Activated naive CD8-positive, alpha-beta T cell treated with anti-CD3 and anti-CD28 coated beads for 36 hours (primary cell): ENCODE measurements at regions not wholly inside any gene's neighbourhood (a gene's known extent, or its start where the extent isn't known, plus 50 kb on each side); places are given as distances from the start of the nearest gene placed in this dataset.
"Not testable (repeated sequence)": the region's sequence is repeated elsewhere in the genome, so short reads cannot be mapped to it uniquely, and the experiment has no call there.

ENCODE experiments used
- DNase-seq: peaks from one replicate; pipeline ENCODE4 v3.0.0; 2021
- H3K27ac Mint-ChIP-seq: one replicate; pipeline ENCODE4 v1.8.0; 2022; ENCODE audit warnings: mild to moderate bottlenecking, moderate library complexity, mixed read lengths
- H3K27me3 Mint-ChIP-seq: one replicate; pipeline ENCODE4 v1.8.0; 2022; ENCODE audit warnings: mild to moderate bottlenecking, mixed read lengths
- H3K36me3 Mint-ChIP-seq: one replicate; pipeline ENCODE4 v1.8.0; 2021; ENCODE audit warnings: mild to moderate bottlenecking, mixed read lengths
- H3K4me1 Mint-ChIP-seq: one replicate; pipeline ENCODE4 v1.8.0; 2021; ENCODE audit warnings: mixed read lengths
- H3K4me3 Mint-ChIP-seq: one replicate; pipeline ENCODE4 v1.8.0; 2022; ENCODE audit warnings: mild to moderate bottlenecking, moderate library complexity, mixed read lengths
- H3K9me3 Mint-ChIP-seq: one replicate; pipeline ENCODE4 v1.8.0; 2022; ENCODE audit warnings: mixed read lengths

DNA sequence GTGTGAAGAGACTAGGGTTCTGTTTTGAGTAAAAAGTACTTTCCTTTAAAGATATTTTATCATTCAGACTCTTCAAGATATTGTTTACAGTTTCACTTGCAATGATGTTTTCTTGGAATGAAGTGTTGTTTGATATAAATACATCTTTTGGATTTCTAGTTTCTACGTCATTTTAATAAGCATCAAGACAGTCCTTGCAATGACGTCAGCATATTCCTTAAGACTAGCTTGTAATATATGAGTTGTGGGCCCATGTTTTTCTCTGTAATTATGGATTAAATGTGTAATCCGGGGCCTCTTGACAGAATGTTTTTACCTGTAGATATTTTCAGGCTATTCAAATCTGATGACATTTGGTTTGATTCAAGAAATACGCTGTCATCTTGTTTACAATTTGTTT lies 66.1 kb downstream of the RBMX2 start:
- Mint-ChIP-seq H3K4me1 (no peaks in the 10 kb centered on the region), H3K4me3 (no peak overlapping the region), H3K36me3 (no peaks in the 10 kb centered on the region), H3K9me3 (no peaks in the 10 kb centered on the region), H3K27ac (no peak overlapping the region), H3K27me3 (peaks cover 3% of the 10 kb centered on the region)
- DNase-seq, result no peak

DNA sequence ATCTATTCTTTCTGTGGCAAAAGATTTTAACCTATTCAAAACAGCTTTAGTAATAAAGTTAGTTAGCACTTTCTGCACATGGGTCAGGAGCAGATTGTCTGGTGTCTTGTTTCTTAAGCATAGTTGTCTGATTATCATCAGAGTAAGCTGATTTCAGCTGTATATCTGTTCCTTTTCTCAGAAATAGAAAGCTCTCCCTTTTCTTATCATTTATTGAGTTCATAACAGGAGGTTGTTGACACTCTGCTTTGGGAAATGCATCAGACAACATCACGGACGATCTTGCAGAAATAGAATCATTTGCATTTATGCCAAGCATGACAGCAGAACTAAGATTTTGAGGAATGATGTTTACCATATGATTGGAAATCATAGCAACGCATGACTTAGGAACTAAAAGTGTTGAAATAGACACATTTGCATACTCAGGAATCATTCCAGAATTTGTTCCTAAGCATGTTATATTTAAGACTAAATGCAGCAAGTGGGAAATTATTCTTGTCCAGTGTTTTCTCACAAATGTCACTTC lies 66.7 kb downstream of the RBMX2 start:
- Mint-ChIP-seq H3K27ac (no peak overlapping the region), H3K9me3 (no peaks in the 10 kb centered on the region), H3K4me3 (no peak overlapping the region), H3K4me1 (no peaks in the 10 kb centered on the region), H3K36me3 (no peaks in the 10 kb centered on the region), H3K27me3 (peaks cover 3% of the 10 kb centered on the region)
- DNase-seq, result no peak

DNA sequence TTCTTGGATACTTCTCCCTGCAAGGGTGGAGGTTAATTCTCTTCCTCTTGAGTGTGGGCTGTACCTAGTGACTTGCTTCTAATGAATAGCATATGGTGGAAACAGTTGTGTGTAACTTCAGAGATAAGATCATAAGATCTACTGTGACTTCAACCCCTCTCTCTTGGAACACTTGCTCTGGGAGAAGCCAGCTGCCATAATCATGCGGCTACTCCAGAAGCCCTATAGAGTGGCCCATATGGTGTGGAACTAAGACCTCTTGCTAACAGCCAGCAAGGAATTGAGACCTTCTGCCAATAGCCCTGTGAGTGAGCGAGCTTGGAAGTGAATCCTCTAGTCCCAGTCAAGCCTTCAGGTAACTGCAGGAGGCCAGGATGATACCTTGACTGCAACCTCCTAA lies 81.1 kb downstream of the RBMX2 start:
- no peaks in the 10 kb centered on the region for H3K27me3 Mint-ChIP-seq
- H3K4me1 Mint-ChIP-seq, result no peaks in the 10 kb centered on the region
- no peaks in the 10 kb centered on the region for H3K36me3 Mint-ChIP-seq
- no peak for DNase-seq
- H3K4me3 Mint-ChIP-seq, result no peak overlapping the region
- H3K9me3 Mint-ChIP-seq, result no peaks in the 10 kb centered on the region
- no peak overlapping the region for H3K27ac Mint-ChIP-seq

DNA sequence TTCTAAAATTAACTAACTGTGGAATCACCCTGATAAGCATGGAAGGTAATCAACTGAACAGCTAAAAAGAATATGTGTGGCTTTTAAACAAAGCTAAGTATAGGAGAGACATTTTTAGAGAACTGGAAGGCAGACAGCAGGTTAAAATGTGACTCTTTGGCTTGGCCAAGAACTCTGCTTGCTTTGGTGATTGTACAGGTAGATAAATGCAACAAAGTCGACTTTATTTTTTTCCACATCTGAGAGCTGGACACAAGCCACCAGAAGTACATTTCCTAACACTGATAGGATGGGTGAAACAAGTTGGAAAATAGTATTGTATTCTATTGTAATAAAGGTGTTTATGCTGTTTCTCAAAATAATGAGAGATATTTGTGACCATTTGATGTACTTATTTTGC lies 84.1 kb downstream of the RBMX2 start:
- no peaks in the 10 kb centered on the region for H3K36me3 Mint-ChIP-seq
- DNase-seq, result no peak
- H3K4me3 Mint-ChIP-seq, result no peak overlapping the region
- H3K9me3 Mint-ChIP-seq, result no peaks in the 10 kb centered on the region
- no peaks in the 10 kb centered on the region for H3K27me3 Mint-ChIP-seq
- no peaks in the 10 kb centered on the region for H3K4me1 Mint-ChIP-seq
- no peak overlapping the region for H3K27ac Mint-ChIP-seq

DNA sequence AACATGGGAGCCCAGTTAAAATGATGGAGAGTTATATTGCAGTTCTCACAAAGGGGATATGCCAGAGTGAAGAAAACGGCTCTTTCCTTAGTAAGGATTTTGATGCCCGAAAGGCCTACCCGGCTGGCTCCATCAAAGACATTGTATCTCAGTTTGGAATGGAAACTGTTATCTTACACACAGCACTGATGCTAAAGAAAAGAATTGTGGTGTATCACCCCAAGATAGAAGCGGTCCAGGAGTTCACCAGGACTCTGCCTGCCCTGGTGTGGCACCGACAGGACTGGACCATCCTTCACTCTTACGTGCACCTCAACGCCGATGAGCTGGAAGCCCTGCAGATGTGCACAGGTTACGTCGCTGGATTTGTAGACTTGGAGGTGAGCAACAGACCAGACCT lies 93.7 kb downstream of the RBMX2 start:
- H3K27me3 Mint-ChIP-seq, H3K27ac Mint-ChIP-seq, H3K36me3 Mint-ChIP-seq, H3K4me3 Mint-ChIP-seq, DNase-seq, H3K9me3 Mint-ChIP-seq, H3K4me1 Mint-ChIP-seq: not testable (repeated sequence)

DNA sequence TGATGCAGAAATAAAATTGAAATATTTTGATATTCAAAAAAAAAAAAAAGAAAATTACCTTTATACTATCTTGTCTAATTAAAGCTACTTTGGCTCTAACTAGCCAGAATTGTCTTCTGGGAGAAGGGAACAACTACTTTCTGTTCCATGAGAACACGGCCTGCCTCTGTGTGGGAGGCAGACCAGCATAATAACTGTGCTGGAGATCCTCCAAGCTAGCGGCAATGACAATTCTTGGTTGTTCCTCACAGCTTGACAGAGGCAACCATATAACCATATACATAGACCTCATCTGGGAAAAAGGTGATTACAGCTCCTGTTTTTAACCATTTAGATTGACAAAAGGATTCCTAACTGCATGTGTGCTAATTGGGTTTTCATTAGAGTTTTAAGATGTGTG lies 95.7 kb downstream of the RBMX2 start:
- H3K36me3 Mint-ChIP-seq, result no peaks in the 10 kb centered on the region
- no peaks in the 10 kb centered on the region for H3K27me3 Mint-ChIP-seq
- H3K4me3 Mint-ChIP-seq, result no peak overlapping the region
- no peaks in the 10 kb centered on the region for H3K4me1 Mint-ChIP-seq
- no peaks in the 10 kb centered on the region for H3K9me3 Mint-ChIP-seq
- DNase-seq, result no peak
- H3K27ac Mint-ChIP-seq, result no peak overlapping the region

DNA sequence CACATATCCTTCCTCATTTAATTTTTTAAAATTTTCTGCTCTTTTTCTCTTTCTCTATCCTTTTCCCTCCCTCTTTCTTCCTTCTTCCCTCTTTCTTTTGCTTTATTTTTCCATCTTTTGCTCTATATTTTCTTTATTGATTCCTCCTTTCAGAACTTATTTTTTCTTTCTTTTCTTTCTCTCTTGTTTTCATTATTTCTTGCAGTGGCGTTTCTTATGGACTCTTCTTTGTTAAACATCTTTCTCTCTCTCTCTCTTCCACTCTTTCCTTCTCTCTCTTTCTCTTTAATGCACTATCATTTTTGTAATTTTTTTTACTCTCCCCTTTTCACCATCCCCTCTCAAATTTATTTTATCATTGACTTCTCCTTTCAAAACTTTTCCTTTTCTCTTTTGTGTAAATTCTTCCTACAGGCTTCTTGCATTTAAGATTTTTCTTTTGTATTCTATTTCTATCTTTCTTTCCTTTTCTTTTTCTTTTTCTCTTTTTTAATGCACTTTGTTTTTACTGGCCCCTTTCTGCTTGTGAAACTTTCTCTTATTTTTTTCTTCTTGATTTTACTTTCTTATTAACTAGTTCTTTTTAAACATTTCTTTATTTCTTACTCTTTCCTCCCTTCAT lies 97.0 kb downstream of the RBMX2 start:
- Mint-ChIP-seq H3K27me3 (no peaks in the 10 kb centered on the region), H3K9me3 (no peaks in the 10 kb centered on the region), H3K4me1 (no peaks in the 10 kb centered on the region)

DNA sequence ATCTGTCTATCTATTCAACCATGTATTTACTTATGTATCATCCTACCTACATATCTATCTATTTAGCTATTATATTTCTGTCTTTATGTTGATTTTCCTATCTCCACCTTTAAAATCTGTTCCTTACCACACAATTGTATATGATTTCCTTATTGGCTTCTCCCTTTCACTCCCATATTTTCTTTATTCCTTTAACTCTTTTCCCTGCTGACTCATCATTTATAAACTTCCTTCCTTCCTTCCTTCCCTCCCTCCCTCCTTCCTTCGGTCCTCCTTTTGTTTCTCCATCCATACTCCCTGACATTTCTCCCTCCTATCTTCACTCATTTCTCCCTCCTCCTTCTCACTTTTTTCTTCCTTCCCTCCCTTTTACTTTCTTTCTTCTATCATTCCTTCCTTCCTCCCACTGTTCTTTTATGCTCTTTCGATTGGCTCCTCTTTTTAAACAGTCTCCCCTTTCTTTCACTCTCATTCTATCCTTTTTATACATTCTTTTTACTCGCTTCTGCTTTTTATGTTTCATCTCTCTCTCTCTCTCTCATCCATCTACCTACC lies 100.3 kb downstream of the RBMX2 start:
- Mint-ChIP-seq H3K9me3 (no peaks in the 10 kb centered on the region), H3K4me3 (no peak overlapping the region), H3K27ac (no peak overlapping the region), H3K4me1 (no peaks in the 10 kb centered on the region), H3K27me3 (peaks cover 4% of the 10 kb centered on the region), H3K36me3 (no peaks in the 10 kb centered on the region)
- no peak for DNase-seq

More for the DNA sequence above, 97.0 kb downstream of the RBMX2 start:
- DNase-seq, result no peak
- Mint-ChIP-seq H3K27ac (no peak overlapping the region), H3K36me3 (no peaks in the 10 kb centered on the region), H3K4me3 (no peak overlapping the region)

DNA sequence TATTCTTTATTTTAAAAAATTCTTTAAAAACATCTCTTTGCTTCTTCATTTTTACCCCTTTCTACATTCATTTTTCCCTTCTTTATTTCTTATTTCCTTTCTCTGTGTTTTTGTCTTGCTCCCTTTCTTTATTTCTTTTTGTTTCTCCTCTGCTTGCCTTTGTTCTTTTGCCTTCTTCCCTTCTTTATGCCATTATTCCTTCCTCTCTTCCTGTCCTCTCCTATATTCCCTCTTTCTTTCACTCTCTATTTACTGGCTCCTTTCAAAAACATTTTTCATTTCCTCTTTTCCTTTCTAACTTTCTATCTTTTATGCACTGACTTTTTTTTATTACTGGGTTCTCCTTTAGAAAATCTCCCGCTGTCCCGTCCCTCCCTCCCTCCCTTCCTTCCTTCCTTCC lies 102.2 kb downstream of the RBMX2 start:
- DNase-seq, result no peak
- Mint-ChIP-seq H3K4me3 (no peak overlapping the region), H3K4me1 (no peaks in the 10 kb centered on the region), H3K27ac (no peak overlapping the region), H3K9me3 (no peaks in the 10 kb centered on the region), H3K27me3 (peaks cover 4% of the 10 kb centered on the region), H3K36me3 (no peaks in the 10 kb centered on the region)

DNA sequence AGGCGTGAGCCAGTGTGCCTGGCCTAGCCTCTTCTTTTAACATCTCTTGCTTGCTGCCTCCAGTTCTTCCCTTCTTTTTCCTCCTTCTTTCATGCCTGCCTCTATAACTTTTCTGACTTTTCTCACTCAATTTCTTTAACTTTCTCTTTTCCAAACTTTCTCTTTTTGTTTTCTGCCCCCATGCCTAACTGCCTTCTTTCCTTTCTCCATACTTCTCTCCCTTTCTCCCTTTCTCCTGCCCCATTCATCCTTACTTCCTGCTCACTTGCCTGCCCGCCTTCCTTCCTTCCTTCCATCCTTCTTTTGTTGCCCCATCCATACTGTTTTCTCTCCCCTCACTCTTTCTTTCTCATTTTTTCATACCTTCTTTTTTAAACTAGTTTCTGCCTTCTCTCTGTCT lies 105.2 kb downstream of the RBMX2 start:
- Mint-ChIP-seq H3K27ac (no peak overlapping the region), H3K36me3 (no peaks in the 10 kb centered on the region), H3K9me3 (no peaks in the 10 kb centered on the region), H3K4me3 (no peak overlapping the region), H3K27me3 (peaks cover 11% of the 10 kb centered on the region), H3K4me1 (no peaks in the 10 kb centered on the region)
- no peak for DNase-seq

DNA sequence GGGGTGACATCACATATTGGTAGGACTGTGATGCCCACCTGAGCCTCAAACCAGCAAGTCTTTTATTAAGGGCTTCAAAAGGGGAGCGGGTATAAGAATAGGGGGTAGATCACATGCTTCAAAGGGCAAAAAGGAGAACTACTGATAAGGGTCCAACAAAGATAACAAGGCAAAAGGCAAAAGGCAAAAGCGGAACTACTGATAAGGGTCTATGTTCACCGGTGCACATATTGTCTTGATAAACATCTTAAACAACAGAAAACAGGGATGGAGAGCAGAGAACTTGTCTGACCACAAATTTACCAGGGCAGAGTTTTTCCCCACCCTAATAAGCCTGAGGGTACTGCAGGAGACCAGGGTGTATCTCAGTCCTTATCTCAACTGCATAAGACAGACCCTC lies 110.7 kb downstream of the RBMX2 start:
- H3K4me3 Mint-ChIP-seq, H3K27ac Mint-ChIP-seq, DNase-seq, H3K4me1 Mint-ChIP-seq, H3K36me3 Mint-ChIP-seq, H3K9me3 Mint-ChIP-seq: not testable (repeated sequence)
- peaks cover 11% of the 10 kb centered on the region for H3K27me3 Mint-ChIP-seq

DNA sequence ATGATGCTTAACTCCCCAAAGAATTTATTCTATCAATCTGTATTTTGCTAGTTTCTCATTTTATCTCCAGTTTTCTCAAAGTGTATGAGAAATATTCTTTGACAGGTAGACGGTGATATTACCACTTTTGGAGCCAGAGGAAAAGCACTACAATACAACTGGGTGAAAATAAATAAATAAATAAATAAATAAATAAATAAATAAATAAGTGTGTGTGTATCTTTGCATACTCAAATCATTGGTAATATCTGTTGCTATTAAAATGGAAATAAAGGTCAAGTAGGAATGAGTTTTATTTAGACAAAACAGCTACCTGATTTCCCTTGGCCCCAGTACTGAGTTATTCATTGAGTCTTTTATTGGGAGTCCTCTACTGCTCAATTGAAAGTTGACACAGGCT lies 114.3 kb downstream of the RBMX2 start:
- Mint-ChIP-seq H3K36me3 (no peaks in the 10 kb centered on the region), H3K27ac (no peak overlapping the region), H3K27me3 (peaks cover 10% of the 10 kb centered on the region), H3K4me3 (no peak overlapping the region), H3K4me1 (no peaks in the 10 kb centered on the region), H3K9me3 (no peaks in the 10 kb centered on the region)
- no peak for DNase-seq

DNA sequence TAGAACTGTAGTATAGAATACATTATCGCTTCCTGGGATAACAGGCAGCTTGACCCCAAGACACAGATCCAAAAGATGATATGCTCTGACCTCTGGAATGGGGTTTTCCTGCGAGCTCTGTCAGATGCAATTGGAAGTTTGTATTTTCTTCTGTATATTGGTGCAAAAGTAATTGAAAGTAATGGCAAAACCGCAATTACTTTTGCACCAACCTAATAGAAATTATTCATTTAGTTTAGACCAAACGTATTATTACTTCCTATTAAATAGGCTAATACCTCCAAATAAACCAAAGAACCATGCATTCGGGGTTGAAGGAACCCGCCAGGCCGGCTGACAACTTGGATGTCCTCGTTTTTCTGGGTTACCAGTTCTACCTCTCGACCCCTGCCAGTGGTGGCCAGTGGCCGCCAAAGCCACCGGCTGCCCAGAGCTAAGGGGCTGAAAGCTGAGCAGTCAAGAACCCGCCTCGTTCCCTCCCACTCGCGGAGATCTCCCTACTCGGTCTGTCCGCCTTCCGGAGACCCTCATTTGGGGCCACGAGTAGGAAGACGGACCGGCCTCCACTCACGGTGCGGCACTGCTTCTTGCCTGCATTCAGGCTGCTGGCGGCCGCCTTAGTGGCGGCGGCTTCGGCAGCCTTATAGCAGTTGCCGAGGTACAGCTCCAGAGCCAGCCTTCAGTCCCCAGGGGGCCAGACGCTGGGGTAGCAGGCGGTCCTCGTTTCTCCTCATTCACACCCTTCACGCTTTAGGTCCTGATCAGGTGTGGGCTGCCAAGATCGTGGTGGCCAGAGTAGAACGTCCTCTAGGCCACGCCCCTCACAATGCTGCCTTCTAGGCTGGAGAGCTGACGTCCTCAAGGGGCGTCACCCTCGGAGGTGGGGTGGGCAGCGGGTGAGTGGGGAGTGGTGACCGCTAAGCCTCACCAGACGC lies 121.9 kb downstream of the RBMX2 start:
- no peak for DNase-seq
- Mint-ChIP-seq H3K27me3 (peaks cover 5% of the 10 kb centered on the region), H3K36me3 (no peaks in the 10 kb centered on the region), H3K4me1 (peaks cover 2% of the 10 kb centered on the region), H3K9me3 (no peaks in the 10 kb centered on the region), H3K27ac (no peak overlapping the region), H3K4me3 (peak overlapping the region; percentile 48)

DNA sequence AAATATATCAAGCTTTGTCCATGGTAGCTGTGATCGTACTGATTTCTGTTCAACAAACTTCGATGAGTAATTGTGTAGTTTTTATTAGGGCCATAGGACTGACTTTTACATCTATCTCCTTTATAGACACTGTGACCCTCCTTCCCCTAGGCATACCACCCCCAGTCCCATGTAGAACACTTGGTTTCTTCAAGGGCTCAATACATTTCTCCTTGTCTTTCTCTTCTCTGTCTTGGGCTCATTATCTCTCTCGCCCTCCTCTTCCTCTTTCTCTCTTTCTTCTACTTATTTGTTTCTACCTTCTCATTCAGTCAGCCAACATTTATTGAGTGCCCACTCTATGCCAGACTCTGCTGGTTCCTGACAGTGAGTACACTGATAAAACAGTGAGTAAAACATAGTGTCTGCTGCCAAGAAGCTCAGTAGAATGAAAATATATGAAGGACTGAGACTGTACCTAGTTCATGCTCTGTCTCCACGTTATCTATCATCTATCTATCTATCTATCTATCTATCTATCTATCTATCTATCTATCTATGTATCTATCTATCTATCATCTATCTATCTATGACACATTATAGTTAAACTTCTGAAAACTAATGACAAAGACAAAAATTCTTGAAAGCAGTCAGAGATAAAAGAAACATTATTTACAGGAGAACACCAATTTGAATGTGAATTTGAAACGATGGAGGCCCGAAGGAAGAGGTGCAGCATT lies 122.8 kb downstream of the RBMX2 start:
- Mint-ChIP-seq H3K36me3 (no peaks in the 10 kb centered on the region), H3K4me1 (peaks cover 2% of the 10 kb centered on the region), H3K27ac (no peak overlapping the region), H3K4me3 (peak overlapping the region; percentile 15), H3K9me3 (no peaks in the 10 kb centered on the region), H3K27me3 (peaks cover 5% of the 10 kb centered on the region)
- DNase-seq, result no peak

DNA sequence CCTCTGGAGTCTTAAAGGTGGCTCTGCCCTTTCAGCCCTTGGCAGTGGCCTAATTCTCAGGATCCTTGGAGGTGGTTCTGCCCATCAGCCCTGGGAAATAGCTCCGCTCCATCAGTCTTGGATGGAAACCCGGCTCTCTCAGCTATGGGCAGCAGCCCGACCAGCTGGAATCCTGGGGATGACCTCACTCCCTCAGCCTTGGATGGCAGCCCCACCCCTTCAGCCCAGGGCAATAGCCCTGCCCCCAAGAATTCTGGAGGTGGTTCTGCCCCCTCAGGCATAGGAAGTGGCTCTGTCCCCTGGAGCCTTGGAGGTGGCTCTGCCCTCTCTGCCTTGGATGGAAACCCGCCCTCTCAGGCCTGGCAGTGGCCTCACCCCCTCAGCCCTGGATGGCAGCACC lies 127.7 kb downstream of the RBMX2 start:
- Mint-ChIP-seq H3K4me1 (no peaks in the 10 kb centered on the region), H3K9me3 (no peaks in the 10 kb centered on the region), H3K36me3 (no peaks in the 10 kb centered on the region), H3K27ac (no peak overlapping the region), H3K27me3 (peaks cover 3% of the 10 kb centered on the region), H3K4me3 (no peak overlapping the region)
- no peak for DNase-seq
